HCT116 (cell line): ENCODE measurements at regions not wholly inside any gene's neighbourhood (a gene's known extent, or its start where the extent isn't known, plus 50 kb on each side); places are given as distances from the start of the nearest gene placed in this dataset.

Experiments
- CEBPB ChIP-seq: IDR thresholded peaks from 2 replicates; pipeline ENCODE4 v1.6.1; 2012; ENCODE audit warnings: low read depth
- MAX ChIP-seq: IDR thresholded peaks from 2 replicates; pipeline ENCODE4 v1.6.1; 2012
- POLR2A ChIP-seq: IDR thresholded peaks from 2 replicates; pipeline ENCODE4 v1.7.0; 2011; ENCODE audit warnings: borderline replicate concordance; ENCODE audit not compliant: insufficient read depth, insufficient read length; ENCODE audit errors: extremely low read depth
- POLR2AphosphoS5 ChIP-seq: IDR thresholded peaks from 2 replicates; pipeline ENCODE4 v1.6.1; 2011; ENCODE audit warnings: mild to moderate bottlenecking, low read depth, low read length, moderate library complexity
- SIN3A ChIP-seq: IDR thresholded peaks from 2 replicates; pipeline ENCODE4 v1.6.1; 2012; ENCODE audit warnings: low read depth
- ZNF274 ChIP-seq: fragments of 200-500 bp; sonication (Bioruptor generic); IDR thresholded peaks from 2 replicates; pipeline ENCODE4 v1.6.1; 2014; ENCODE audit warnings: mild to moderate bottlenecking, low read depth, low read length, inconsistent platforms

GRCh38 chr10:25113191-25114035 is 61.4 kb upstream of the GPR158 start:
- TF ChIP-seq MAX: no peak
- TF ChIP-seq POLR2A: no peak
- no peak for TF ChIP-seq ZNF274
- no peak for TF ChIP-seq POLR2AphosphoS5
- TF ChIP-seq CEBPB: no peak
- no peak for TF ChIP-seq SIN3A
